ENCODE measurements at regions not wholly inside any gene's neighbourhood (a gene's known extent, or its start where the extent isn't known, plus 50 kb on each side); places are given as distances from the start of the nearest gene placed in this dataset.

DNA sequence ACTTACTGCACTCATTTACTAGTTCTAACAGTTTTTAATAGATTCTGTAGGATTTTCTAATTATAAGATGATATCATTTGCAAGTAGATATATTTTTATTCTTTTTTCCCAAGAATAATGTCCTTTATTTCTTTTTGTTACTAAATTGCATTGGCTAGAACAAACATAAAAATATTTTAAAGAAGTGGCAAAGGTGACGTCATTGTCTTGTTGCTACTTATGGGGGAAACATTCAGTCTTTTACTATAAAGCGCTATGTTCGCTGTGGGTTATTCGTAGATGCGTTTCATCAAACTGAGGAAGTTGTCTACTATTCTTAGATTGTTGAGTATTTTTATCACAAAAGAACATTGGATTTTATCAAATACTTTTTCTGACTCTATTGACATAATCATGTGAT lies 765.2 kb upstream of the POU3F3 start:
- TF ChIP-seq CTCF (IDR thresholded peaks at IDR 0.05; ENCODE audit: low read length): no peak
- TF ChIP-seq EZH2phosphoT487 (IDR thresholded peaks at IDR 0.05; ENCODE audit: low read length): no peak
- no peak for TF ChIP-seq EZH2 (optimal IDR thresholded peaks at IDR 0.05; ENCODE audit: low read depth, low read length)

Data from MM.1S (cell line).